ENCODE measurements at regions not wholly inside any gene's neighbourhood (a gene's known extent, or its start where the extent isn't known, plus 50 kb on each side); places are given as distances from the start of the nearest gene placed in this dataset.
A peak's percentile ranks its signal among the peaks of the same experiment; 100 is the strongest.

DNA sequence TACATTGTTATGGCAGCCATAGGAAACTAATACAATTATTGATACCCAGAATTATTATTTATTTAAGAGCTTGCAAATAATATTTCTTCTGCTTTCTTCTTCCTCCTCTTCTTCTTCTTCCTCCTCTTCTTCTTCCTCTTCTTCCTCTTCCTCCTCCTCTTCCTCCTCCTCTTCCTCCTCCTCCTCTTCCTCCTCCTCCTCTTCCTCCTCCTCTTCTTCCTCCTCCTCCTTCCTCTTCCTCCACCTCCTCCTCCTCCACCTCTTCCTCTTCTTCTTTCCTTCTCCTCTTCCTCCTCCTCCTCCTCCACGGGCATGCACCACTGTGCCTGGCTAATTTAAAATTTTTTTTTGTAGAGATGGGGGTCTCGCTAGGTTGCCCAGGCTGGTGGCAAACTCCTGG lies 95.6 kb upstream of the BCAR3 start:
- H3K27me3 ChIP-seq (ENCODE audit: control insufficient read depth in 3 of 3, insufficient read depth in 3 of 3, low read length in 3 of 3) = no peaks in the 10 kb centered on the region
- WGBS, 3 donors = 80 to 90% (median 86%) methylated on average over 2 of the region's 2 CpGs
- no peak overlapping the region for H3K27ac ChIP-seq (ENCODE audit: low read depth in 1 of 3, low read length in 2 of 3)
- H3K9me3 ChIP-seq (ENCODE audit: control insufficient read depth in 2 of 2, insufficient read depth in 1 of 2, low read depth in 1 of 2, low read length in 1 of 2) = no peaks in the 10 kb centered on the region
- H3K4me3 ChIP-seq (ENCODE audit: low read depth in 1 of 3, low read length in 3 of 3) = no peak overlapping the region
- FAIRE-seq (no peak), DNase-seq (no peak)
- H3K4me1 ChIP-seq (ENCODE audit: control insufficient read depth in 3 of 3, insufficient read depth in 2 of 3, low read depth in 1 of 3, low read length in 2 of 3) = no peaks in the 10 kb centered on the region
- no peaks in the 10 kb centered on the region for H3K36me3 ChIP-seq (ENCODE audit: control insufficient read depth in 3 of 3, insufficient read depth in 2 of 3, low read depth in 1 of 3, low read length in 3 of 3)

DNA sequence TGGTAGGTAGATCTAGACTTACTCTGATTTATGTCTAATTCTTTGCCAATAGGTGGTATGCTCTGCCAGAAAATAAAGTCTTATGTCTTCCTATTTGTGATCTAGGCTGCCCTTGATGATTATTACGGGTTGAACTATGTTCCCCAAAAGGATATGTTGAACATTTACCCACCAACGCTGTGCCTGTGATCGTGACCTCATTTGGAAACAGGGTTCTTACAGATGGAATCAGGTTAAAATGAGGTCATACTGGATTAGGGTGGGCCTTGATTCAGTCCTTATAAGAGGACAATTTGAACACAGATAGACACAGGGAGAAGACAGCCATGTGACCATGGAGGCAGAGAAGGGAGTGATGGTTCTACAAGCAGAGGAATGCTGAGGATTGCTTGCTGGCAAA lies 95.1 kb upstream of the BCAR3 start:
- H3K4me3 ChIP-seq (ENCODE audit: low read depth in 1 of 3, low read length in 3 of 3) = no peak overlapping the region
- H3K9me3 ChIP-seq (ENCODE audit: control insufficient read depth in 2 of 2, insufficient read depth in 1 of 2, low read depth in 1 of 2, low read length in 1 of 2) = no peaks in the 10 kb centered on the region
- no peaks in the 10 kb centered on the region for H3K27me3 ChIP-seq (ENCODE audit: control insufficient read depth in 3 of 3, insufficient read depth in 3 of 3, low read length in 3 of 3)
- no peak for DNase-seq
- H3K27ac ChIP-seq (ENCODE audit: low read depth in 1 of 3, low read length in 2 of 3) = no peak overlapping the region
- WGBS, 3 donors = 74 to 79% (median 79%) methylated on average over 3 of the region's 3 CpGs
- FAIRE-seq = no peak
- no peaks in the 10 kb centered on the region for H3K4me1 ChIP-seq (ENCODE audit: control insufficient read depth in 3 of 3, insufficient read depth in 2 of 3, low read depth in 1 of 3, low read length in 2 of 3)
- no peaks in the 10 kb centered on the region for H3K36me3 ChIP-seq (ENCODE audit: control insufficient read depth in 3 of 3, insufficient read depth in 2 of 3, low read depth in 1 of 3, low read length in 3 of 3)

GRCh38 chr1:93775224-93775623 lies 93.6 kb upstream of the BCAR3 start:
- Histone ChIP-seq H3K9me3 (ENCODE audit: control insufficient read depth in 2 of 2, insufficient read depth in 1 of 2, low read depth in 1 of 2, low read length in 1 of 2) (no peaks in the 10 kb centered on the region), H3K27ac (ENCODE audit: low read depth in 1 of 3, low read length in 2 of 3) (no peak overlapping the region), H3K4me1 (ENCODE audit: control insufficient read depth in 3 of 3, insufficient read depth in 2 of 3, low read depth in 1 of 3, low read length in 2 of 3) (peaks cover 0 to 2% (median 0%) of the 10 kb centered on the region in 3 donors), H3K4me3 (ENCODE audit: low read depth in 1 of 3, low read length in 3 of 3) (no peak overlapping the region), H3K36me3 (ENCODE audit: control insufficient read depth in 3 of 3, insufficient read depth in 2 of 3, low read depth in 1 of 3, low read length in 3 of 3) (no peaks in the 10 kb centered on the region), H3K27me3 (ENCODE audit: control insufficient read depth in 3 of 3, insufficient read depth in 3 of 3, low read length in 3 of 3) (no peaks in the 10 kb centered on the region)
- no peak for DNase-seq
- FAIRE-seq = no peak
- 90 to 97% (median 92%) methylated on average over 6 of the region's 6 CpGs for WGBS, 3 donors

DNA sequence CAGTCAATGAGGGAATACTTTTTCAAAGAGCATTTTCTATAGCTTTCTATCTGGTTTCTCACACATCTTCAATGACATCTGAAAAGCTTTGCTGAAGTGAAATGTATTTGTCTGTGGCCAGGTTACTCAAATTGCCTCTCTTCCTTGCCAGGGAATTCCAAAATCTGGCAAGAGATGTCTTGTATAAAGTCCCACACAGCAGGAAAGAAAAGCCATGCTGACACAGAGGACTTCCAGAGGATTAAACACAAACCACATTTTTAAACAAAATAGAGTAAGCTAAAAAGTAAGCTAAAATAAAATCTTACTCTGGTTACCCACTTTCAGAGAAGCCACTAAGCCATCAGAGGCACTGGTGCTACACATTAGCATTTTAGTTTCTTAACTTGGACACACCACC lies 93.1 kb upstream of the BCAR3 start:
- Histone ChIP-seq H3K36me3 (ENCODE audit: control insufficient read depth in 3 of 3, insufficient read depth in 2 of 3, low read depth in 1 of 3, low read length in 3 of 3) (no peaks in the 10 kb centered on the region), H3K27ac (ENCODE audit: low read depth in 1 of 3, low read length in 2 of 3) (no peak overlapping the region), H3K4me3 (ENCODE audit: low read depth in 1 of 3, low read length in 3 of 3) (no peak overlapping the region), H3K27me3 (ENCODE audit: control insufficient read depth in 3 of 3, insufficient read depth in 3 of 3, low read length in 3 of 3) (no peaks in the 10 kb centered on the region), H3K4me1 (ENCODE audit: control insufficient read depth in 3 of 3, insufficient read depth in 2 of 3, low read depth in 1 of 3, low read length in 2 of 3) (peaks cover 0 to 7% (median 0%) of the 10 kb centered on the region in 3 donors), H3K9me3 (ENCODE audit: control insufficient read depth in 2 of 2, insufficient read depth in 1 of 2, low read depth in 1 of 2, low read length in 1 of 2) (no peaks in the 10 kb centered on the region)
- FAIRE-seq (no peak), DNase-seq (no peak)

- Histone ChIP-seq H3K9me3 (ENCODE audit: control insufficient read depth in 2 of 2, insufficient read depth in 1 of 2, low read depth in 1 of 2, low read length in 1 of 2) (no peaks in the 10 kb centered on the region), H3K4me1 (ENCODE audit: control insufficient read depth in 3 of 3, insufficient read depth in 2 of 3, low read depth in 1 of 3, low read length in 2 of 3) (peaks cover 0 to 21% (median 8%) of the 10 kb centered on the region in 3 donors), H3K27ac (ENCODE audit: low read depth in 1 of 3, low read length in 2 of 3) (no peak overlapping the region), H3K4me3 (ENCODE audit: low read depth in 1 of 3, low read length in 3 of 3) (no peak overlapping the region), H3K36me3 (ENCODE audit: control insufficient read depth in 3 of 3, insufficient read depth in 2 of 3, low read depth in 1 of 3, low read length in 3 of 3) (no peaks in the 10 kb centered on the region), H3K27me3 (ENCODE audit: control insufficient read depth in 3 of 3, insufficient read depth in 3 of 3, low read length in 3 of 3) (no peaks in the 10 kb centered on the region)
- DNase-seq = peak in 1 of 2 donors; percentile 36
- 92 to 94% (median 93%) methylated on average over 2 of the region's 2 CpGs for WGBS, 3 donors
- FAIRE-seq = no peak
Measured at GRCh38 chr1:93773049-93773838, 91.6 kb upstream of the BCAR3 start.

DNA sequence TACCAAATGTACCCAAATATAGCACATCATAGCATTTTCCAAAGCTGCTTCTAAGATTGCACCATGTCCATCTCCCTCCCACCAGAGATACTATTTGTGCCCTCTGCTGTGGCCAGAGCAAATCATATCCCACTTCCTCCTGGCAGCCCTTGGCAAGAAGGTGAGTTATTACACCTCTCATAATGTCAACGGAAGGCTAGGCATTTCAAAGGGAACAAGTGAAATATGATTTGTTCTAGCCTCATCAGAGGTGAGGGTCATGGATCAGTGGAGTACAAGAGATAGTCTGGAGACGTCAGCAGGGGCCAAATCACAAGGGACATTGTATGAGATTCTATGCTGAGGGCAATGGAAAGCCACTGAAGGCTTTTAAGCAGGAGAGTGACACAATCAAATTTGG lies 90.2 kb upstream of the BCAR3 start:
- Histone ChIP-seq H3K27me3 (ENCODE audit: control insufficient read depth in 3 of 3, insufficient read depth in 3 of 3, low read length in 3 of 3) (no peaks in the 10 kb centered on the region), H3K36me3 (ENCODE audit: control insufficient read depth in 3 of 3, insufficient read depth in 2 of 3, low read depth in 1 of 3, low read length in 3 of 3) (no peaks in the 10 kb centered on the region), H3K4me1 (ENCODE audit: control insufficient read depth in 3 of 3, insufficient read depth in 2 of 3, low read depth in 1 of 3, low read length in 2 of 3) (peaks cover 3 to 25% (median 8%) of the 10 kb centered on the region in 3 donors), H3K9me3 (ENCODE audit: control insufficient read depth in 2 of 2, insufficient read depth in 1 of 2, low read depth in 1 of 2, low read length in 1 of 2) (no peaks in the 10 kb centered on the region), H3K4me3 (ENCODE audit: low read depth in 1 of 3, low read length in 3 of 3) (no peak overlapping the region), H3K27ac (ENCODE audit: low read depth in 1 of 3, low read length in 2 of 3) (no peak overlapping the region)
- FAIRE-seq (no peak), DNase-seq (no peak)
- 72 to 81% (median 76%) methylated on average over 2 of the region's 2 CpGs for WGBS, 3 donors

DNA sequence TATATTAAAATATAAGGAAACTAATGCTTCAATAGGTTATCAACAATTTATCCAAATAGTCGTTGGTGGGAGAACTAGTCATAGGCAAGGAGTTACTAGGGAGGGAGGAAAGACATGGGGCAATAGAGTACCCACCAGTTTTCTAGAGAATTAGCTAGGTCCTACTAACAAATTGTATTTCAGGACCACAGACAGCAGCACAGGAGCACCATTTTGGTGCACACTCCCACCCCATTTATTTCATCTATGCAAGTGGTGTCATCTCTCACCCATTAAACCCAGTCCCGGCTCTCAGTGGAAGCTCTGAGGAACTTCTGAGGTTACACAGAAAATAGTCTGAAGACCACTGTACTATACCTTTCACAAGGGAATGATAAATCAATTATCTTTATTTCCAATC lies 89.0 kb upstream of the BCAR3 start:
- FAIRE-seq (no peak), DNase-seq (no peak)
- Histone ChIP-seq H3K9me3 (ENCODE audit: control insufficient read depth in 2 of 2, insufficient read depth in 1 of 2, low read depth in 1 of 2, low read length in 1 of 2) (no peaks in the 10 kb centered on the region), H3K27ac (ENCODE audit: low read depth in 1 of 3, low read length in 2 of 3) (no peak overlapping the region), H3K4me3 (ENCODE audit: low read depth in 1 of 3, low read length in 3 of 3) (no peak overlapping the region), H3K27me3 (ENCODE audit: control insufficient read depth in 3 of 3, insufficient read depth in 3 of 3, low read length in 3 of 3) (no peaks in the 10 kb centered on the region), H3K36me3 (ENCODE audit: control insufficient read depth in 3 of 3, insufficient read depth in 2 of 3, low read depth in 1 of 3, low read length in 3 of 3) (no peaks in the 10 kb centered on the region), H3K4me1 (ENCODE audit: control insufficient read depth in 3 of 3, insufficient read depth in 2 of 3, low read depth in 1 of 3, low read length in 2 of 3) (peaks cover 3 to 25% (median 8%) of the 10 kb centered on the region in 3 donors)
- WGBS, 3 donors = 83 to 89% (median 86%) methylated on average over 2 of the region's 2 CpGs

DNA sequence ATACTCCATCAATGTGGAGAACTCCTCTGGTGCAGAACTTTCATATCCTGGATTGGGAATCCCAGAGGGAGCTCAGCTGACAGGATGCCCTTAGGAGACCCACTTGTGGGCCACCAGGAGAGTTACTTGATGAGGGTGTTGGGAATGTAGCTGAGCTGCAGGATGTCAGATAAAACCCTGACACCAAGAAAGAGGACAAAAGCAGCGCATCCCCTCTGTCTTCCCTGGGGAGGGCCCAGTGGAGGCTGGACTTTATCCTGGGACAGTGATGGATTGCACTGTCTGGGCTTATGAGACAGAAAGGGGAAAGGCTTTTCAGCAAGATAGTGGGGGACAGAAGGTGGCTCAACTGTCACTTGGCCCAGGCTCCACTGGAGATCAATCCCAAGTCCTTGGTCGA lies 88.1 kb upstream of the BCAR3 start:
- peaks cover 0 to 2% (median 0%) of the 10 kb centered on the region in 3 donors for H3K27me3 ChIP-seq (ENCODE audit: control insufficient read depth in 3 of 3, insufficient read depth in 3 of 3, low read length in 3 of 3)
- H3K9me3 ChIP-seq (ENCODE audit: control insufficient read depth in 2 of 2, insufficient read depth in 1 of 2, low read depth in 1 of 2, low read length in 1 of 2) = no peaks in the 10 kb centered on the region
- peaks cover 3 to 25% (median 8%) of the 10 kb centered on the region in 3 donors for H3K4me1 ChIP-seq (ENCODE audit: control insufficient read depth in 3 of 3, insufficient read depth in 2 of 3, low read depth in 1 of 3, low read length in 2 of 3)
- no peak overlapping the region for H3K27ac ChIP-seq (ENCODE audit: low read depth in 1 of 3, low read length in 2 of 3)
- FAIRE-seq (no peak), DNase-seq (no peak)
- WGBS, 3 donors = 85 to 88% (median 86%) methylated on average over 2 of the region's 2 CpGs
- H3K4me3 ChIP-seq (ENCODE audit: low read depth in 1 of 3, low read length in 3 of 3) = no peak overlapping the region
- H3K36me3 ChIP-seq (ENCODE audit: control insufficient read depth in 3 of 3, insufficient read depth in 2 of 3, low read depth in 1 of 3, low read length in 3 of 3) = no peaks in the 10 kb centered on the region

GRCh38 chr1:93768380-93768863 lies 86.8 kb upstream of the BCAR3 start:
- FAIRE-seq = no peak
- Histone ChIP-seq H3K36me3 (ENCODE audit: control insufficient read depth in 3 of 3, insufficient read depth in 2 of 3, low read depth in 1 of 3, low read length in 3 of 3) (no peaks in the 10 kb centered on the region), H3K4me1 (ENCODE audit: control insufficient read depth in 3 of 3, insufficient read depth in 2 of 3, low read depth in 1 of 3, low read length in 2 of 3) (peaks cover 3 to 25% (median 8%) of the 10 kb centered on the region in 3 donors), H3K9me3 (ENCODE audit: control insufficient read depth in 2 of 2, insufficient read depth in 1 of 2, low read depth in 1 of 2, low read length in 1 of 2) (no peaks in the 10 kb centered on the region), H3K27me3 (ENCODE audit: control insufficient read depth in 3 of 3, insufficient read depth in 3 of 3, low read length in 3 of 3) (peaks cover 0 to 2% (median 0%) of the 10 kb centered on the region in 3 donors), H3K27ac (ENCODE audit: low read depth in 1 of 3, low read length in 2 of 3) (peak overlapping the region in 1 of 3 donors; percentile 4), H3K4me3 (ENCODE audit: low read depth in 1 of 3, low read length in 3 of 3) (no peak overlapping the region)
- no peak for DNase-seq
- 11 to 36% (median 31%) methylated on average over 6 of the region's 6 CpGs for WGBS, 3 donors
